ENCODE measurements at regions not wholly inside any gene's neighbourhood (a gene's known extent, or its start where the extent isn't known, plus 50 kb on each side); places are given as distances from the start of the nearest gene placed in this dataset.
"Not testable (repeated sequence)": the region's sequence is repeated elsewhere in the genome, so short reads cannot be mapped to it uniquely, and the experiment has no call there.

- no peak overlapping the region for H3K9ac ChIP-seq (ENCODE audit: insufficient read length)
- no peak for DNase-seq (ENCODE audit: low read depth, low spot score)
- no peak overlapping the region for H3K4me3 ChIP-seq
- H3K9me3 ChIP-seq (ENCODE audit: low read depth, low read length), result no peaks in the 10 kb centered on the region
- H3K36me3 ChIP-seq (ENCODE audit: insufficient read depth, low read length), result no peaks in the 10 kb centered on the region
- H3K27ac ChIP-seq, result no peak overlapping the region
- TF ChIP-seq POLR2AphosphoS5 (IDR thresholded peaks at IDR 0.05; ENCODE audit: borderline replicate concordance, low read depth, low read length), result no peak
- no peak for TF ChIP-seq EZH2 (IDR thresholded peaks at IDR 0.05)
- no peak for TF ChIP-seq FOXP2 (optimal IDR thresholded peaks at IDR 0.05; ENCODE audit: control extremely low read depth, extremely low read length, insufficient read depth)
These were observed 79.1 kb upstream of the EEA1 start for GRCh38 chr12:93008044-93008778.

DNA sequence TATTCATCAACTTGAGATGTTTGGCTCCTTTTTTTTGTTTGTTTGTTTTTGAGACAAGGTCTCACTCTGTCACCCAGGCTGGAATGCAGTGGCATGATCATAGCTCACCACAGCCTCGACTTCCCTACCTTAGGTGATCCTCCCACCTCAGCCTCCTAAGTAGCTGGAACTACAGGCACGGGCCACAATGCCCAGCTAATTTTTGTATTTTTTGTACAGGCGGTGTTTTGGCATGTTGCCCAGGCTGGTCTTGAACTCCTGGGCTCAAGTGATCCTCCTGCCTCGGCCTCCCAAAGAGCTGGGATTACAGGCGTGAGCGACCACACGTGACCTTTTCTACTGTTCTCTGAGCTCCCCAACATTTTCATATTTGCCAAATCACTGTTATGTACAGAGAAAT lies 79.8 kb upstream of the EEA1 start:
- not testable (repeated sequence) for H3K9me3 ChIP-seq (ENCODE audit: low read depth, low read length); H3K27ac ChIP-seq; H3K36me3 ChIP-seq (ENCODE audit: insufficient read depth, low read length); H3K9ac ChIP-seq (ENCODE audit: insufficient read length); DNase-seq (ENCODE audit: low read depth, low spot score); H3K4me3 ChIP-seq

- no peaks in the 10 kb centered on the region for H3K9me3 ChIP-seq (ENCODE audit: low read depth, low read length)
- H3K4me3 ChIP-seq, result no peak overlapping the region
- no peak for TF ChIP-seq FOXP2 (optimal IDR thresholded peaks at IDR 0.05; ENCODE audit: control extremely low read depth, extremely low read length, insufficient read depth)
- TF ChIP-seq EZH2 (IDR thresholded peaks at IDR 0.05), result no peak
- TF ChIP-seq POLR2AphosphoS5 (IDR thresholded peaks at IDR 0.05; ENCODE audit: borderline replicate concordance, low read depth, low read length), result no peak
- DNase-seq (ENCODE audit: low read depth, low spot score), result no peak
- no peak overlapping the region for H3K27ac ChIP-seq
- no peak overlapping the region for H3K9ac ChIP-seq (ENCODE audit: insufficient read length)
- no peaks in the 10 kb centered on the region for H3K36me3 ChIP-seq (ENCODE audit: insufficient read depth, low read length)
These were observed 80.4 kb upstream of the EEA1 start for GRCh38 chr12:93009533-93009932.

- Histone ChIP-seq H3K9ac (ENCODE audit: insufficient read length) (no peak overlapping the region), H3K9me3 (ENCODE audit: low read depth, low read length) (no peaks in the 10 kb centered on the region), H3K4me3 (no peak overlapping the region), H3K36me3 (ENCODE audit: insufficient read depth, low read length) (no peaks in the 10 kb centered on the region), H3K27ac (no peak overlapping the region)
- TF ChIP-seq POLR2AphosphoS5 (IDR thresholded peaks at IDR 0.05; ENCODE audit: borderline replicate concordance, low read depth, low read length), result no peak
- TF ChIP-seq FOXP2 (optimal IDR thresholded peaks at IDR 0.05; ENCODE audit: control extremely low read depth, extremely low read length, insufficient read depth), result no peak
- TF ChIP-seq EZH2 (IDR thresholded peaks at IDR 0.05), result no peak
- DNase-seq (ENCODE audit: low read depth, low spot score), result no peak
These were observed 81.4 kb upstream of the EEA1 start for GRCh38 chr12:93010461-93010860.

DNA sequence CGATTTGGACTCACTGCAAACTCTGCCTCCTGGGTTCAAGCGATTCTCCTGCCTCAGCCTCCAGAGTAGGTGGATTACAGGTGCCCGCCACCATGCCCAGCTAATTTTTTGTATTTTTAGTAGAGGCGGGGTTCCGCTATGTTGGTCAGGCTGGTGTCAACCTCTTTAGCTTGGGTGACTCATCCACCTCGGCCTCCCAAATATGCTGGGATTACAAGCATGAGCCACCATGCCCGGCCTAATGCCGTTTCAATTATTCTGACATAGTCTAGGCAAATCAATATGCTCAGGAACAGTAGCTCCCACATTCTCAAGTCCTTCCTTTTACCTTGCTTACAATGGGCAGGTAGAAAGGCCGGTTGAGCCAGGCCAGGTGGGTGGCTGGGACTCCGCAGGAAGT lies 82.0 kb upstream of the EEA1 start:
- no peak overlapping the region for H3K9ac ChIP-seq (ENCODE audit: insufficient read length)
- no peak overlapping the region for H3K4me3 ChIP-seq
- no peak for DNase-seq (ENCODE audit: low read depth, low spot score)
- TF ChIP-seq FOXP2 (optimal IDR thresholded peaks at IDR 0.05; ENCODE audit: control extremely low read depth, extremely low read length, insufficient read depth) (no peak), POLR2AphosphoS5 (IDR thresholded peaks at IDR 0.05; ENCODE audit: borderline replicate concordance, low read depth, low read length) (no peak), EZH2 (IDR thresholded peaks at IDR 0.05) (no peak)
- no peaks in the 10 kb centered on the region for H3K9me3 ChIP-seq (ENCODE audit: low read depth, low read length)
- no peaks in the 10 kb centered on the region for H3K36me3 ChIP-seq (ENCODE audit: insufficient read depth, low read length)
- H3K27ac ChIP-seq, result no peak overlapping the region

- Histone ChIP-seq H3K36me3 (ENCODE audit: insufficient read depth, low read length) (no peaks in the 10 kb centered on the region), H3K9ac (ENCODE audit: insufficient read length) (no peak overlapping the region), H3K27ac (no peak overlapping the region), H3K9me3 (ENCODE audit: low read depth, low read length) (no peaks in the 10 kb centered on the region), H3K4me3 (no peak overlapping the region)
- DNase-seq (ENCODE audit: low read depth, low spot score), result no peak
- TF ChIP-seq FOXP2 (optimal IDR thresholded peaks at IDR 0.05; ENCODE audit: control extremely low read depth, extremely low read length, insufficient read depth) (no peak), POLR2AphosphoS5 (IDR thresholded peaks at IDR 0.05; ENCODE audit: borderline replicate concordance, low read depth, low read length) (no peak), EZH2 (IDR thresholded peaks at IDR 0.05) (no peak)
These were observed 87.0 kb upstream of the EEA1 start for GRCh38 chr12:93015871-93016751.

DNA sequence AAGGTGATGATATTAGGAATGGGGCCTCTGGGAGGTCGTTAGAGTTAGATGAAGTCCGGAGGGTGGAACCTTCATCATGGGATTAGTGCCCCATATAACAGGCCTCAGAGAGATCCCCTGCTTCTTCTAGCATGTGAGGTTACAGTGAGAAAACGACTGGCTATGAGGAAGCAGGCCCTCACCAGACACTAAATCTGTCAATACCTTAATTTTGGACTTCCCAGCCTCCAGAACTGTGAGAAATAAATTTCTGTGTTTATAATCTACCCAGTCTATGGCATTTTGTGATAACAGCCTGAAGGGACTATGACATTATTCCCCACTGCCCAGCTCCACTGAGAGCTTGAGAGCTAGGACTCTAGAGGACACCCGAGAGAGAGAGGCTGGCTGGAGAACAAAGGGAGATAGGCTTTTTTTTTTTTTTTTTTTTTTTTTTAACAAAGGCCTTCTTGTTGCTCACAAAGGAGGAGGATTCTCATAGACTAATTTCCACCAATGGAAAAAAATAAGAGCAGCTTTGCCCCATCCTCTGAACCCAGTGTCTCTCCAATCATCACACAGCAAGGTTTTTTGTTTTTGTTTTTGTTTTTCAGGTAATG lies 87.8 kb upstream of the EEA1 start:
- no peak overlapping the region for H3K4me3 ChIP-seq
- no peak for DNase-seq (ENCODE audit: low read depth, low spot score)
- no peaks in the 10 kb centered on the region for H3K36me3 ChIP-seq (ENCODE audit: insufficient read depth, low read length)
- H3K27ac ChIP-seq, result no peak overlapping the region
- H3K9me3 ChIP-seq (ENCODE audit: low read depth, low read length), result no peaks in the 10 kb centered on the region
- TF ChIP-seq FOXP2 (optimal IDR thresholded peaks at IDR 0.05; ENCODE audit: control extremely low read depth, extremely low read length, insufficient read depth), result no peak
- no peak for TF ChIP-seq EZH2 (IDR thresholded peaks at IDR 0.05)
- no peak for TF ChIP-seq POLR2AphosphoS5 (IDR thresholded peaks at IDR 0.05; ENCODE audit: borderline replicate concordance, low read depth, low read length)
- H3K9ac ChIP-seq (ENCODE audit: insufficient read length), result no peak overlapping the region

- H3K4me3 ChIP-seq, result no peak overlapping the region
- TF ChIP-seq FOXP2 (optimal IDR thresholded peaks at IDR 0.05; ENCODE audit: control extremely low read depth, extremely low read length, insufficient read depth) (no peak), POLR2AphosphoS5 (IDR thresholded peaks at IDR 0.05; ENCODE audit: borderline replicate concordance, low read depth, low read length) (no peak), EZH2 (IDR thresholded peaks at IDR 0.05) (no peak)
- DNase-seq (ENCODE audit: low read depth, low spot score), result no peak
- H3K27ac ChIP-seq, result no peak overlapping the region
- no peaks in the 10 kb centered on the region for H3K36me3 ChIP-seq (ENCODE audit: insufficient read depth, low read length)
- H3K9ac ChIP-seq (ENCODE audit: insufficient read length), result no peak overlapping the region
- H3K9me3 ChIP-seq (ENCODE audit: low read depth, low read length), result no peaks in the 10 kb centered on the region
These were observed 89.5 kb upstream of the EEA1 start for GRCh38 chr12:93018610-93019009.
